ENCODE measurements at regions not wholly inside any gene's neighbourhood (a gene's known extent, or its start where the extent isn't known, plus 50 kb on each side); places are given as distances from the start of the nearest gene placed in this dataset.
"Not testable (repeated sequence)": the region's sequence is repeated elsewhere in the genome, so short reads cannot be mapped to it uniquely, and the experiment has no call there.

DNA sequence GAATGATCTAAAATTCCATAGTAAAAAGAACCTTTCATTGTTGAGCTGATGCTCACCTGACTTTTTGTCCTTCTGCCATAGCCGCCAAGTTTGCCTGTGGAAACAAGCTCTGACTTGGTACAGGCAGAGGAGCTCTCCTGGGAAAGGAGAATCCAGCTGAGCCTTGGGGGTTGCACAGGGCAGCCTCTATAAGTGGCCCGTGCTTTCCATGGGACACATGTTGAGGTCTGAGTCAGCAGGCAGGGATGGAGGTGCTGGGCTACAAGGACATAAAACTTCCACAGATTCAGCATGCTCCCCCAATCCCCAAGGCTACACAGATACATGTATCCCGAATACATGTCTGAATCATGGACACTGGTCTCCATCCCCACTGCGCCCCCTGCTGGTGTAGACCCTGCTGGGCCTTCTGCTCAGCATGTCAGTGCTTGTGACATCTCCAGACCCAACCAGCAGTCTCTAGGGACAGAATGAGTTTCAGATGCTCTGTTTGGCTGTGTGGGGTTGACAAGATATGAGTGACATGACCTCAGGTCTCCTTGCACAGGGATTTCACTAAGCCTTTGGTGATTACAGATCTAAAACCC, 551.7 kb downstream of the RPIA start:
- DNase-seq; H3K36me3 ChIP-seq (replicated peaks in 1 of 2); intact Hi-C loops (cut with DNase I); H3K27me3 ChIP-seq; H3K27ac ChIP-seq; H3K4me3 ChIP-seq; H3K4me1 ChIP-seq (replicated peaks in 1 of 2); H3K9me3 ChIP-seq (replicated peaks in 1 of 3): not testable (repeated sequence)
- TF ChIP-seq, protein P1, sequence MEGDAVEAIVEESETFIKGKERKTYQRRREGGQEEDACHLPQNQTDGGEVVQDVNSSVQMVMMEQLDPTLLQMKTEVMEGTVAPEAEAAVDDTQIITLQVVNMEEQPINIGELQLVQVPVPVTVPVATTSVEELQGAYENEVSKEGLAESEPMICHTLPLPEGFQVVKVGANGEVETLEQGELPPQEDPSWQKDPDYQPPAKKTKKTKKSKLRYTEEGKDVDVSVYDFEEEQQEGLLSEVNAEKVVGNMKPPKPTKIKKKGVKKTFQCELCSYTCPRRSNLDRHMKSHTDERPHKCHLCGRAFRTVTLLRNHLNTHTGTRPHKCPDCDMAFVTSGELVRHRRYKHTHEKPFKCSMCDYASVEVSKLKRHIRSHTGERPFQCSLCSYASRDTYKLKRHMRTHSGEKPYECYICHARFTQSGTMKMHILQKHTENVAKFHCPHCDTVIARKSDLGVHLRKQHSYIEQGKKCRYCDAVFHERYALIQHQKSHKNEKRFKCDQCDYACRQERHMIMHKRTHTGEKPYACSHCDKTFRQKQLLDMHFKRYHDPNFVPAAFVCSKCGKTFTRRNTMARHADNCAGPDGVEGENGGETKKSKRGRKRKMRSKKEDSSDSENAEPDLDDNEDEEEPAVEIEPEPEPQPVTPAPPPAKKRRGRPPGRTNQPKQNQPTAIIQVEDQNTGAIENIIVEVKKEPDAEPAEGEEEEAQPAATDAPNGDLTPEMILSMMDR (IDR thresholded peaks at IDR 0.05), result peak in 1 of 6 experiments; percentile 26
- WGBS, 4 donors, result 45 to 77% (median 64%) methylated on average over 2 to 4 of the region's 4 CpGs

DNA sequence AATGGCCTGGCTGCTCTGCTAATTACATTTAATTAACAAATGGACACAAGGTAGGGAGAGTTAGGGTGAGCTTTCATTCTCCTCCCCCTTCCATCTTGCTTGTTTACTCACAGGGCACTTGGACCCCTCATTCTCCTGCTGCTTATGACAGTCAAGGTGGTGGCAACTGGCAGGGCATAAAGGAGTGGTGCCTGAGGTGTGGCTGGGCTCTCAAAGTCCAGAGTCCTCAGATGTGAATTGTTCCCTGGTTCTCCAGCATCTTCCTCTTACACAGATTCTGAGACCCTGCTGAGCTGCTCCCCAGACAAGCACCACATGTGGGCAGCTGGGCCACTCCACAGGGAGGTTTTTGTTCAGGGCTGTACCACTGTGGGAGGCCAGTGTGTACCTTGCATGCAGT, 552.9 kb downstream of the RPIA start:
- H3K4me3 ChIP-seq; intact Hi-C loops (cut with DNase I); H3K9me3 ChIP-seq (replicated peaks in 1 of 3); DNase-seq; H3K4me1 ChIP-seq (replicated peaks in 1 of 2); H3K27me3 ChIP-seq; H3K27ac ChIP-seq; H3K36me3 ChIP-seq (replicated peaks in 1 of 2): not testable (repeated sequence)

DNA sequence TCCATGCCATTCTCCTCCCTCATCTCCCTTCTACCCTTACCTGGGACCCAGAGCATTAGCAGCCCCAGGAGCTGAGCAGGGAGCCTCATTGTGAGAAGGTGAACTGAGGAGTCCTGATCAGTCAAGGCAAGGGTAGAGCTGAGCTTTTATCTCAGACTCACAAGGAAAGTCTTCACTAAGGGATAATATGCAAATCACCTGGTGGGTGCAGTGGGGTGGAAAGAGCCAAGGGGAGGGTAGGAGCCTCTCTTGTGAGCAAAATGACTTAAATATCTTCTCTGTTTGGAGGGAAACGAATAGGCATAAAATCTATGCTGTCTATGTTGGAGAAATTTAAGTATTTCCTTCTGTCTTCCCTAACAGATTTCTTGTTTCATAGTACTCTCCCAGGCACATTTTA, 554.0 kb downstream of the RPIA start:
- H3K9me3 ChIP-seq (replicated peaks in 1 of 3); intact Hi-C loops (cut with DNase I); H3K27me3 ChIP-seq; H3K4me1 ChIP-seq (replicated peaks in 1 of 2); H3K36me3 ChIP-seq (replicated peaks in 1 of 2); DNase-seq; H3K4me3 ChIP-seq; H3K27ac ChIP-seq: not testable (repeated sequence)
- WGBS, 4 donors, result 34 to 59% (median 45%) methylated on average over 1 of the region's 1 CpG

DNA sequence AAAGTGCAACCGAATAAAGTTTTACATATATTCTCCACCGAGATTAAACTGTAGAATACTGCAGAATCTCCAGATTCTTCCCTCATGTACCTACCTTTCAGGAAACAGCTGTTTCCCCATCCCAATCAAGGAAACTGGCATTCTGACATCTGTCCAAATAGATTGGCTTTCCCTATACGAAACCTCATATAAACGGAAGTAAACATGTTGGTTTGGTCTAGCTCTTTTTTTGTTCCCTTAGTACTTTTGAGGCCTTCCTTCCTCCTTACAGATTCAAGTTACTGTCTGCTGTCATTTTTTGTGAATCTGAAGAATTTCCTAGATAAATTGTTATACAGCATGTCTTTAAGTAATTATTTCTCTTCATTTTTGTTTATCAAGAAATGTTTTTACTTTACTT, 554.6 kb downstream of the RPIA start:
- 55 to 71% (median 67%) methylated on average over 3 to 4 of the region's 4 CpGs for WGBS, 4 donors
- H3K9me3 ChIP-seq (replicated peaks in 1 of 3); H3K4me3 ChIP-seq; H3K36me3 ChIP-seq (replicated peaks in 1 of 2); DNase-seq; H3K4me1 ChIP-seq (replicated peaks in 1 of 2); intact Hi-C loops (cut with DNase I); H3K27me3 ChIP-seq; H3K27ac ChIP-seq: not testable (repeated sequence)

DNA sequence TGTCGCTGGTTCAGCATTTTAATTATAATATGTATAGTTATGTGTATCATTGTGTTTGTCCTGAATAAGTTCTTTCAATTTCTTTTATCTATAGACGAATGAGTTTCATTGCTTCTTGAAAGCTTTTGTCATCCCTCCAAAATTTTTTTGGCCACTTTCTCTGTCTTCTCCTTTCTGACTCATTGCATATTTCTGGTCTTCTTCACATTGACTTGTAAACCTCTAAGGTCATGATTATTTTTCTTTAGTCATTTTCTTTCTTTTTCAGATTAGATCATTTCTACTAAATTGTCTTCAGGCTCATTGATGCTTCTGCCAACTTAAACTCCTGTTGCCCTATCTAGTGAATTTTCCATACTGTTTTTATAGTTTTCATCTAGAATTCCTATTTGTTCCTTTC, 555.1 kb downstream of the RPIA start:
- H3K27ac ChIP-seq; H3K9me3 ChIP-seq (replicated peaks in 1 of 3); H3K36me3 ChIP-seq (replicated peaks in 1 of 2); DNase-seq; H3K27me3 ChIP-seq; H3K4me1 ChIP-seq (replicated peaks in 1 of 2); H3K4me3 ChIP-seq; intact Hi-C loops (cut with DNase I): not testable (repeated sequence)
- 36 to 45% (median 42%) methylated on average over 2 of the region's 2 CpGs for WGBS, 4 donors

GRCh38 chr2:89255013-89255412, 563.5 kb downstream of the RPIA start:
- H3K9me3 ChIP-seq (replicated peaks in 1 of 3); H3K4me3 ChIP-seq; H3K27ac ChIP-seq; H3K4me1 ChIP-seq (replicated peaks in 1 of 2); H3K27me3 ChIP-seq; intact Hi-C loops (cut with DNase I); H3K36me3 ChIP-seq (replicated peaks in 1 of 2); DNase-seq: not testable (repeated sequence)
- 72 to 82% (median 78%) methylated on average over 2 to 3 of the region's 3 CpGs for WGBS, 4 donors

DNA sequence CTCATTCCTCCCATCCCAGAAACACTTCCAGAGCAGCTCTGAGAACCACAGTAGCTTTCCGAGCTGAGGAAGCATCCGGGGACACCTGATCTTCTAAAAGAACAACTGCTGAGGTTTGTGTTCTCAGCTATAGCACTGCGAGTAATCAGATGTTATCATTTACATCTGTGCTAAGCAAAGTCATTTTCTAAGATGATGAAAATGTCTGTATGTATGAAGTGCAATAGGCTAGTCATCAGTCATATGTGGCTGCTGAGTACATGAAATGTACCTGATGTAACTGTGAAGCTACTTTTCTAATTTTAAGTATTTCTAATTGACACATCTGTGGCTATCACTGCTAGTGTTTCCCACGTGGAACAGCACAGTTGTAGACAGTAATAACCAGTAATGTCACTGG, 582.0 kb downstream of the RPIA start:
- intact Hi-C loops (cut with DNase I); DNase-seq; H3K4me3 ChIP-seq; H3K27me3 ChIP-seq; H3K4me1 ChIP-seq (replicated peaks in 1 of 2); H3K9me3 ChIP-seq (replicated peaks in 1 of 3); H3K27ac ChIP-seq; H3K36me3 ChIP-seq (replicated peaks in 1 of 2): not testable (repeated sequence)
- 45 to 67% (median 62%) methylated on average over 1 to 3 of the region's 4 CpGs; no CpG with 5 or more reads in 1 of the 4 donors for WGBS, 4 donors

DNA sequence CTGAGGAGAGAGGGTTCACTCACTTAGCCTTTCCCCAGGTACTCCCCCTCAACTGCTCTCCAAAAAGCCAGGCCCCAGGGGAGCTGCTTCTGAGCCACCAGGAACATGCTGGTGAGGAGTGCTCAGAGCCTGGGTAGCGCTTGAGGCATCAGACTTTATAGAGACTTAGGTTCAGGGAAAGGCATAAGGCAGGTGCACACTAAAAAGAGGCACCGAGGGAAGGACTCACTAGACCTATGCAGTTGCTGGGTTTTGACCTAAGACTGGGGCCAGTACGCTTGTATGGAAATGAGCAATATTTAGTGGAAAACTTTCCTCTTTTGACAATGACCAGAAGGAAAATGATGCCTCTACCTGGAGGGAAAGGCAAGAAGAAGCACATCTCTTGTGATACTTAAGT, 589.1 kb downstream of the RPIA start:
- H3K36me3 ChIP-seq (replicated peaks in 1 of 2); intact Hi-C loops (cut with DNase I); DNase-seq; H3K4me3 ChIP-seq; H3K4me1 ChIP-seq (replicated peaks in 1 of 2); H3K9me3 ChIP-seq (replicated peaks in 1 of 3); H3K27ac ChIP-seq; H3K27me3 ChIP-seq: not testable (repeated sequence)
- WGBS, 4 donors, result 74 to 76% methylated on average over 2 of the region's 3 CpGs; no CpG with 5 or more reads in 2 of the 4 donors

DNA sequence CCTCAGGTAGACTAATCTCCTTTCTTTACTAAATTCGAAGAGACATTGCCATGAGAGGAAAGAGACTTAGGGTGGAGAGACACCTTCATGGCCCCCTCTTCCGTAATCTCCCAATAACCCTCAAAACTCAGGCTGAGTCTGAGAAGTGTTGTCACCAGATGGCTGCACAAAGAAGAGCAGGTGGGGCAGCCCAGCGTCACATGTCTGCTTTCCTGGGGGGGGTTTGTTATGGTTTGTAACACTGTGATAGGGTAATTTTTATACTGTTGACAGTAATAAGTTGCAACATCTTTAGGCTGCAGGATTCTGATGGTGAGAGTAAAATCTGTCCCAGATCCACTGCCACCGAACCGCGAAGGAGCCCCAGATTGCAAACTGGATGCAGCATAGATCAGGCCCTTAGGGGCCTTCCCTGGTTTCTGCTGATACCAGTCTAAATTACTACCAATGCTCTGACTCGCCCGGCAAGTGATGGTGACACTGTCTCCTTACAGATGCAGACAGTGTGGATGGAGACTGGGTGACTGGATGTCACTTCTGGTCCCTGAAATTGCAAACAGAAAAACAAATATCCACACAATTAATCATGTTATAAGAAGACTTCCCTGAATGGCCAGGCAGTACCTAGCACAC, 595.1 kb downstream of the RPIA start:
- H3K4me3 ChIP-seq; H3K36me3 ChIP-seq (replicated peaks in 1 of 2); H3K27me3 ChIP-seq; H3K9me3 ChIP-seq (replicated peaks in 1 of 3); H3K27ac ChIP-seq; DNase-seq; H3K4me1 ChIP-seq (replicated peaks in 1 of 2); intact Hi-C loops (cut with DNase I): not testable (repeated sequence)
- 78 to 100% (median 82%) methylated on average over 1 to 2 of the region's 8 CpGs; no CpG with 5 or more reads in 1 of the 4 donors for WGBS, 4 donors

DNA sequence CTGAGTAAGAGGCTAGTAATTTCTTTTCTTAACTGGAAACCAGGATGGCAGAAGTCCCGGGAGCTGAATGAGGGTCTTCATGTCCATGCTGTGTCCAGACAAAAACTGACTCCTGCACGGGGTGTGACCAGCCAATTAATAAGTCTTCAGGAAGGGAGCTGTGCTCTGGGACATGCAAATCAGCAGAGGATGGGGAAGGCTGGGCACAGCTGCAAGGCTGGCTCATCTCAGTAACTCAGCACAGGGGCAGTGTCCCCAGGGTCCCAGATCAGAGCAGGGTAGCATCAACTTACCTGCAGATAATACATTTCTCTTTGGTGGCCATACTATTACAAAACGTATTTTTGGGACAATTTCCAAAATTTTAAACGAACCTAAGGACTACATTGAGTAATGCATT, 595.6 kb downstream of the RPIA start:
- H3K36me3 ChIP-seq (replicated peaks in 1 of 2); H3K4me1 ChIP-seq (replicated peaks in 1 of 2); intact Hi-C loops (cut with DNase I); DNase-seq; H3K27me3 ChIP-seq; H3K27ac ChIP-seq; H3K4me3 ChIP-seq; H3K9me3 ChIP-seq (replicated peaks in 1 of 3): not testable (repeated sequence)
- no CpG with 5 or more reads among the region's 4 CpGs for WGBS, 4 donors
